ENCODE measurements at regions not wholly inside any gene's neighbourhood (a gene's known extent, or its start where the extent isn't known, plus 50 kb on each side); places are given as distances from the start of the nearest gene placed in this dataset.

DNA sequence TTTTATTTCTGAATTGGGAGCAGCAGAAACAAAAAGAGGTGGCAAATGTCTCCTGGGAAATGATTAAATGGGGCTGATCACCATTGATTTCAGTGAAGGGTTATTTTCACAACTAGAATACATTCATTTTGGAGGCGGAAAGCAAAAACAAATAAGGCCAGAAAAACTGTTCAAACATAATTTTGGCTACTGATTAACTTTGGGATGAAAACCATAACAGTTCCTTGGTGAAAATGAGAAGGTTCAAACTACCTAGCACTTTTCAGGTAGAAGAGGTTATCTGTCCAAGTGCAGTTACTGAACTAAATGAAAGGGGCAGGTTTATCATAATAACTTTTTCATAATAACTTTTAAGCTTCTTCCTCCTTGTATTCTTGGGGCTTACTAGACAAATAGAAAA is 718.5 kb downstream of the CDH11 start:
- no peak for DNase-seq (ENCODE audit: low spot score in 2 of 2)
- no peaks in the 10 kb centered on the region for H3K36me3 ChIP-seq
- H3K27me3 ChIP-seq, result no peaks in the 10 kb centered on the region
- H3K27ac ChIP-seq, result no peak overlapping the region
- H3K9me3 ChIP-seq, result no peaks in the 10 kb centered on the region
- intact Hi-C loops (cut with DNase I), result no loop called here
- TF ChIP-seq, protein P1, sequence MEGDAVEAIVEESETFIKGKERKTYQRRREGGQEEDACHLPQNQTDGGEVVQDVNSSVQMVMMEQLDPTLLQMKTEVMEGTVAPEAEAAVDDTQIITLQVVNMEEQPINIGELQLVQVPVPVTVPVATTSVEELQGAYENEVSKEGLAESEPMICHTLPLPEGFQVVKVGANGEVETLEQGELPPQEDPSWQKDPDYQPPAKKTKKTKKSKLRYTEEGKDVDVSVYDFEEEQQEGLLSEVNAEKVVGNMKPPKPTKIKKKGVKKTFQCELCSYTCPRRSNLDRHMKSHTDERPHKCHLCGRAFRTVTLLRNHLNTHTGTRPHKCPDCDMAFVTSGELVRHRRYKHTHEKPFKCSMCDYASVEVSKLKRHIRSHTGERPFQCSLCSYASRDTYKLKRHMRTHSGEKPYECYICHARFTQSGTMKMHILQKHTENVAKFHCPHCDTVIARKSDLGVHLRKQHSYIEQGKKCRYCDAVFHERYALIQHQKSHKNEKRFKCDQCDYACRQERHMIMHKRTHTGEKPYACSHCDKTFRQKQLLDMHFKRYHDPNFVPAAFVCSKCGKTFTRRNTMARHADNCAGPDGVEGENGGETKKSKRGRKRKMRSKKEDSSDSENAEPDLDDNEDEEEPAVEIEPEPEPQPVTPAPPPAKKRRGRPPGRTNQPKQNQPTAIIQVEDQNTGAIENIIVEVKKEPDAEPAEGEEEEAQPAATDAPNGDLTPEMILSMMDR (IDR thresholded peaks at IDR 0.05), result no peak
- H3K4me1 ChIP-seq, result peaks cover 0 to under 1% of the 10 kb centered on the region in 2 donors
- no peak overlapping the region for H3K4me3 ChIP-seq

DNA sequence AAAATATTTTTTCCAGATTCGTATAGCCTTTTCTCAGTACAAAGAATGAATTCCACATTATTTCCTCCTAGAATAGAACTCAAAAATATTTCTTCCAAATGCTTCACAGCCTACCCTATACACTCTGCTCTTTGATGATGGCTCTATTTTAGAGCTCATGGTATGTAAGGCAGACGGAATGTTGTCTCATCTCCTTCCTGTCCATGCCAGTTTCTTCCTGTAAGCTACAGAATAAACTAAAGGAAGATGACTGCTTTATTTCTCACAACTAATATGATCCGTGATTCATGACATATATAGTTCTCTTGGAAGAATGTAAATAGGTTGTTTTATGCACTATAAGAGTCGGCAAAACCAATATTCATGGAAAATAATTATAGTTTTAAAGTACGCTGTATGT is 723.1 kb downstream of the CDH11 start:
- no peaks in the 10 kb centered on the region for H3K9me3 ChIP-seq
- TF ChIP-seq, protein P1 (IDR thresholded peaks at IDR 0.05), result no peak
- intact Hi-C loops (cut with DNase I), result no loop called here

DNA sequence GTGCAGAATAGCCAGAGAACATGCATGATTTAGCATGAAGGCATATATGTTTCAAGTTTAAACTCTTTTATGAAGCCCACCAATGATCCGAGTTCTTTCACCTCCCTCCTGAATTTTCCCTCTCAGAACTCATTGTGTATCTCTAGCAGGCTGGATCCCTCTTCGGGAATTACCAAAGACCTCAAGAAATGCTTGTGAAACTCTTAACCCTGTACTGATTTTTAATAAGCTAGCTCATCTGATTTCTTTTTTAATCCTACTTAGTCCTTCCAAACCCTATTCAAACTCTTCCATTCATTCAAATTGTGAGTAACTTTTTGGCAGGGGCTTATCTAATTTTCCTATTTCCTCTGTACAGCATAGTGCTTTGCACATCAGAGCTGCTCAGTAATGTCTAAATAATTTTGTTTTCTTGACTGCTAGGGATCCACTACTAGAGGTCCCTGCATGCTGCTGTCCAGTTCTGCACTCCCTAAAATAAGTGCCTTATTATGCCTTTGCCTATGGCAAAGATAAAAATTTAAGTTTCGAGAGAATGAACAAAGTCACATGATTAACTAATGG is 723.8 kb downstream of the CDH11 start:
- intact Hi-C loops (cut with DNase I), result no loop called here
- TF ChIP-seq, protein P1 (IDR thresholded peaks at IDR 0.05), result no peak
- no peak overlapping the region for H3K27ac ChIP-seq

More for the DNA sequence above, 723.1 kb downstream of the CDH11 start:
- Histone ChIP-seq H3K36me3 (no peaks in the 10 kb centered on the region), H3K27me3 (no peaks in the 10 kb centered on the region), H3K4me1 (peaks cover 0 to 3% of the 10 kb centered on the region in 2 donors), H3K4me3 (no peak overlapping the region), H3K27ac (no peak overlapping the region)
- DNase-seq (ENCODE audit: low spot score in 2 of 2), result no peak

DNA sequence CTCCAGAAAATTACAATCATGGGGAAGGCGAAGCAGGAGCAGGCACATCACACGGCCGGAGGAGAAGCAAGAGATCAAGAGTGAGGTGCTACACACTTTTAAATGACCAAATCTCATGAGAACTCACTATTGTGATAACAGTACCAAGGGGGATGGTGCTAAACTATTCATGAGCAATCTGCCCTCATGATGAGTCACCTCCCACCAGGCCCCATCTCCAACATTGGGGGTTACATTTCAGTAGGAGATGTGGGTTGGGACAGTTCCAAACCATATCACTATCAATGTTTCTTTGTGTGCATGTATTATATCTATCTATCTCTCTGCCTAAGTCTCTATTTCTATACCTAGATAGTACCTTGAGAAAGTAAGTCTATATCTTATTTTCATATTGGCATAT is 724.8 kb downstream of the CDH11 start:
- Histone ChIP-seq H3K4me1 (peaks cover 0 to 3% of the 10 kb centered on the region in 2 donors), H3K27me3 (no peaks in the 10 kb centered on the region), H3K36me3 (no peaks in the 10 kb centered on the region), H3K4me3 (no peak overlapping the region), H3K9me3 (no peaks in the 10 kb centered on the region), H3K27ac (no peak overlapping the region)
- TF ChIP-seq, protein P1 (IDR thresholded peaks at IDR 0.05), result no peak
- DNase-seq (ENCODE audit: low spot score in 2 of 2), result no peak
- intact Hi-C loops (cut with DNase I), result no loop called here

More for the DNA sequence above, 723.8 kb downstream of the CDH11 start:
- no peaks in the 10 kb centered on the region for H3K9me3 ChIP-seq
- H3K27me3 ChIP-seq, result no peaks in the 10 kb centered on the region
- peaks cover 0 to 3% of the 10 kb centered on the region in 2 donors for H3K4me1 ChIP-seq
- H3K36me3 ChIP-seq, result no peaks in the 10 kb centered on the region
- no peak for DNase-seq (ENCODE audit: low spot score in 2 of 2)
- no peak overlapping the region for H3K4me3 ChIP-seq

DNA sequence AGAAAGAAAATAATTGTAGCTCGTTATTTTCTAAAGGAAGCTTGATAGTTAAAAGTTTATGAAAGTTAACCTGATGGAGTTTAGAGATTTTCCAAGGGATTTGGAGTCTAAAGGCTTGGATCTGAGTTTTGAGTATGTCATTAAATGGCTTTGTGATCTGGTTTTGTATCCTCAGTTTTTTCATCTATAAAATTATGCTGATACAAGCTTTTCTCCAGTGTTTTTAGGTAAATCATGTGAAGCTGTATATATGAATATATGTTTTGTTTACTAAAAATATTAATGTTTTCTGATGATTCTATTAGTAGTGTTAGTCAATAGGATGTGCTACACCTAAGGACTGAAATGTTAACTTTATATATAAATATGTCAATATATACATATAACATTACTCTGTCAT is 727.8 kb downstream of the CDH11 start:
- DNase-seq (ENCODE audit: low spot score in 2 of 2), result no peak
- no peaks in the 10 kb centered on the region for H3K27me3 ChIP-seq
- TF ChIP-seq, protein P1 (IDR thresholded peaks at IDR 0.05), result no peak
- H3K9me3 ChIP-seq, result no peaks in the 10 kb centered on the region
- no peaks in the 10 kb centered on the region for H3K36me3 ChIP-seq
- no peak overlapping the region for H3K4me3 ChIP-seq
- intact Hi-C loops (cut with DNase I), result loop anchor here (5.0 kb wide), 1 partner anchor 728 kb away; the partner anchor contains the start of gene CDH11
- no peak overlapping the region for H3K27ac ChIP-seq
- peaks cover 0 to 10% of the 10 kb centered on the region in 2 donors for H3K4me1 ChIP-seq

All from ascending aorta (tissue), 2 donors.